ENCODE measurements at regions not wholly inside any gene's neighbourhood (a gene's known extent, or its start where the extent isn't known, plus 50 kb on each side); places are given as distances from the start of the nearest gene placed in this dataset.

GRCh38 chr16:86343027-86343795, 167.1 kb upstream of the FOXF1 start:
- TF ChIP-seq, protein P1, sequence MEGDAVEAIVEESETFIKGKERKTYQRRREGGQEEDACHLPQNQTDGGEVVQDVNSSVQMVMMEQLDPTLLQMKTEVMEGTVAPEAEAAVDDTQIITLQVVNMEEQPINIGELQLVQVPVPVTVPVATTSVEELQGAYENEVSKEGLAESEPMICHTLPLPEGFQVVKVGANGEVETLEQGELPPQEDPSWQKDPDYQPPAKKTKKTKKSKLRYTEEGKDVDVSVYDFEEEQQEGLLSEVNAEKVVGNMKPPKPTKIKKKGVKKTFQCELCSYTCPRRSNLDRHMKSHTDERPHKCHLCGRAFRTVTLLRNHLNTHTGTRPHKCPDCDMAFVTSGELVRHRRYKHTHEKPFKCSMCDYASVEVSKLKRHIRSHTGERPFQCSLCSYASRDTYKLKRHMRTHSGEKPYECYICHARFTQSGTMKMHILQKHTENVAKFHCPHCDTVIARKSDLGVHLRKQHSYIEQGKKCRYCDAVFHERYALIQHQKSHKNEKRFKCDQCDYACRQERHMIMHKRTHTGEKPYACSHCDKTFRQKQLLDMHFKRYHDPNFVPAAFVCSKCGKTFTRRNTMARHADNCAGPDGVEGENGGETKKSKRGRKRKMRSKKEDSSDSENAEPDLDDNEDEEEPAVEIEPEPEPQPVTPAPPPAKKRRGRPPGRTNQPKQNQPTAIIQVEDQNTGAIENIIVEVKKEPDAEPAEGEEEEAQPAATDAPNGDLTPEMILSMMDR (IDR thresholded peaks at IDR 0.05; ENCODE audit: insufficient read depth, low read depth, low read length): no peak
- no peak for TF ChIP-seq EZH2 (IDR thresholded peaks at IDR 0.05; ENCODE audit: insufficient read depth, low read length)

Measured in astrocyte (in vitro differentiated cells and primary cell).